ENCODE measurements at regions not wholly inside any gene's neighbourhood (a gene's known extent, or its start where the extent isn't known, plus 50 kb on each side); places are given as distances from the start of the nearest gene placed in this dataset.
A peak's percentile ranks its signal among the peaks of the same experiment; 100 is the strongest.

GRCh38 chr14:30283822-30284446 is 275.0 kb upstream of the G2E3 start:
- peak; percentile 84 for TF ChIP-seq CTCF (IDR thresholded peaks at IDR 0.05)
- H3K27me3 Mint-ChIP-seq (ENCODE audit: insufficient read depth) = peaks cover 2% of the 10 kb centered on the region; the same call in 1 of the 2 replicates
- H3K27ac Mint-ChIP-seq = no peak overlapping the region
- H3K4me1 Mint-ChIP-seq (ENCODE audit: low read depth) = peaks cover 11% of the 10 kb centered on the region
- no peak overlapping the region for H3K4me3 Mint-ChIP-seq
- peak; percentile 41 for DNase-seq
- H3K36me3 Mint-ChIP-seq (ENCODE audit: low read depth) = no peaks in the 10 kb centered on the region
- no peaks in the 10 kb centered on the region for H3K9me3 Mint-ChIP-seq

GRCh38 chr14:30284808-30285207 is 274.1 kb upstream of the G2E3 start:
- Mint-ChIP-seq H3K27ac (no peak overlapping the region), H3K36me3 (ENCODE audit: low read depth) (no peaks in the 10 kb centered on the region), H3K4me3 (no peak overlapping the region), H3K27me3 (ENCODE audit: insufficient read depth) (peaks cover 2% of the 10 kb centered on the region; the same call in 1 of the 2 replicates), H3K9me3 (no peaks in the 10 kb centered on the region), H3K4me1 (ENCODE audit: low read depth) (peaks cover 15% of the 10 kb centered on the region)
- no peak for DNase-seq
- no peak for TF ChIP-seq CTCF (IDR thresholded peaks at IDR 0.05)

- peaks cover 36% of the 10 kb centered on the region for H3K4me1 Mint-ChIP-seq (ENCODE audit: low read depth)
- H3K4me3 Mint-ChIP-seq = no peak overlapping the region
- H3K27ac Mint-ChIP-seq = no peak overlapping the region
- TF ChIP-seq CTCF (IDR thresholded peaks at IDR 0.05) = no peak
- H3K27me3 Mint-ChIP-seq (ENCODE audit: insufficient read depth) = 0 out of 2 replicates have a peak, but pooled peaks cover 2% of the 10 kb centered on the region
- DNase-seq = no peak
- no peaks in the 10 kb centered on the region for H3K9me3 Mint-ChIP-seq
- H3K36me3 Mint-ChIP-seq (ENCODE audit: low read depth) = no peaks in the 10 kb centered on the region
Observed at GRCh38 chr14:30287579-30288445, 271.1 kb upstream of the G2E3 start.

- Mint-ChIP-seq H3K9me3 (no peaks in the 10 kb centered on the region), H3K36me3 (ENCODE audit: low read depth) (no peaks in the 10 kb centered on the region), H3K27me3 (ENCODE audit: insufficient read depth) (0 out of 2 replicates have a peak, but pooled peaks cover 2% of the 10 kb centered on the region), H3K4me1 (ENCODE audit: low read depth) (peaks cover 30% of the 10 kb centered on the region), H3K27ac (no peak overlapping the region), H3K4me3 (no peak overlapping the region)
- DNase-seq = no peak
- no peak for TF ChIP-seq CTCF (IDR thresholded peaks at IDR 0.05)
Observed at GRCh38 chr14:30290001-30290400, 269.0 kb upstream of the G2E3 start.

GRCh38 chr14:30291216-30291615 is 267.7 kb upstream of the G2E3 start:
- Mint-ChIP-seq H3K27me3 (ENCODE audit: insufficient read depth) (peaks cover 7% of the 10 kb centered on the region; the same call in 1 of the 2 replicates), H3K27ac (peak overlapping the region; percentile 38; the same call in 1 of the 2 replicates), H3K36me3 (ENCODE audit: low read depth) (no peaks in the 10 kb centered on the region), H3K4me3 (no peak overlapping the region), H3K9me3 (no peaks in the 10 kb centered on the region), H3K4me1 (ENCODE audit: low read depth) (peaks cover 30% of the 10 kb centered on the region)
- peak; percentile 71 for DNase-seq
- TF ChIP-seq CTCF (IDR thresholded peaks at IDR 0.05) = no peak

All from HFFc6 (cell line).